Inflammatory macrophage treated with lipopolysaccharide for 1 hour (primary cell): ENCODE measurements at regions not wholly inside any gene's neighbourhood (a gene's known extent, or its start where the extent isn't known, plus 50 kb on each side); places are given as distances from the start of the nearest gene placed in this dataset.

Source experiments
- DNase-seq, 2 donors: peaks; one replicate each; pipeline ENCODE4 v3.0.0-alpha.2; 2020 to 2022

- no peak for DNase-seq
These were observed 72.3 kb upstream of the BOC start for GRCh38 chr3:113138839-113139743.

GRCh38 chr3:113140876-113141275 lies 70.5 kb upstream of the BOC start:
- DNase-seq: peak; percentile 9 to 13

GRCh38 chr3:113141543-113141942 lies 69.8 kb upstream of the BOC start:
- DNase-seq: no peak

GRCh38 chr3:113142476-113142875 lies 68.9 kb upstream of the BOC start:
- no peak for DNase-seq

DNA sequence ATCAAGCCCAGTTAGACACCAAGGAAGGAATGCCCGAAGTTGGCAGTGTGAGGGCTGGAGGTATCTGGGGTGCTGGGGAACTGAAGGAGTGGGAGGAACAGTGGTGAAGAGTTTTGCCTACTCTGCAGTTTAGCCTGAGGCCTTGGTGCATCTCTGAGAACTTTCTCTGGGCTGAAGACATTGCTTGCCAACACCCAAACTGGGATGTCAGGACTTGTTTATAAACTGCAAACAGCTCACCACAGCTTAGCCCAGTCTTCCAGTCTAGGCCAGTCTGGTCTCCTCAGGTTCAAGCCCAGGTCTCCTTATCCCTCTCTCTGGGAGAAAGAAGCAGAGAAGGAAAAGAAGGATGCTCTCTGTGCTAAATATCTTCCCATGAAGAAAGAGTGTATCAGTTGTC lies 68.0 kb upstream of the BOC start:
- DNase-seq: no peak

DNA sequence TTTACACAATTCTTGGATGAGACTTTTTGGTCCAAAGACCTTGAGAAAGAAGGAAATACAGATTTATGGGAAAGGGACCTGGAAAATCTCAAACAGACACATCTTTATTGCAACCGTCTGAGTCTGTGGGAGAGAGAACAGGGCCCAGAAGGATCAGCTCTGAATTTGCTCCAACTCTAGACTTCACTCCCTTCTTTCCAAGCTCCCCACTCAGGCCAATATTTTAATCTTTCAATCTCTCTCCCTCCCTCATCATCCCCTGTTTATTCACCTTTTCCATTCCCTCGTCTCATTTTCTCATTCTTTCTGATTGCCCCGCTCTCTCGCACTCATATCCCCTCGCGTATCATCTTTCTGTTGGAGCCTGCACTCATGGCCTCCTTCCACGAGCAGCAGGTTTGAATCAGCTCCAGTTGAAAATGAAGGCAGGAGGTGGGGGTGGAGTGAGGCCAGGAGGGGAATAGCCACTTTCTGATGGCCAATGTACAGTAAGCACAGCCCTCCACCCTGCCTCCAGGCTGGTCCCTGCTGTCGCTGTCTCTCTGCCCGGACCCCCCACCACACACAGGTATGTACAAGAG lies 63.6 kb upstream of the BOC start:
- no peak for DNase-seq

DNA sequence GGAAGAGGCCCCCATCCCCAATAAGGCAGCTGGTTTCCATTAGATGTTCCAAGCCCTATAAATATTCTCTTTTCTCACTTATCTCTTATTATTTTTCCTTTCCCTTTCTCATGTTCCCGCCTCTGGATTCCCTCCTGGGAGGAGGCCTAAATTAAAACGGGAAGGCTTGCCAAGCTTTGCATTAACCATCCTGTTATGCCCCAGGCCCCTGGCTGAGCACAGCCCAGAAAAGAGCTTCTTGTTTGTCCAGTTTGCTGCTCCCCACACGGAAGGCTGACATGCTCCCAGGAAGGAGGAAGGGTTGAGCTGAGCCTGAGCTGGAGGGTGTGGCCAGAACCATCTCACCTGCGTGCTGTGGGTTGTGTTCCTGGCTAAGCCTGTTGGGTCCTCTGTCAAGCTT lies 63.1 kb upstream of the BOC start:
- no peak for DNase-seq

DNA sequence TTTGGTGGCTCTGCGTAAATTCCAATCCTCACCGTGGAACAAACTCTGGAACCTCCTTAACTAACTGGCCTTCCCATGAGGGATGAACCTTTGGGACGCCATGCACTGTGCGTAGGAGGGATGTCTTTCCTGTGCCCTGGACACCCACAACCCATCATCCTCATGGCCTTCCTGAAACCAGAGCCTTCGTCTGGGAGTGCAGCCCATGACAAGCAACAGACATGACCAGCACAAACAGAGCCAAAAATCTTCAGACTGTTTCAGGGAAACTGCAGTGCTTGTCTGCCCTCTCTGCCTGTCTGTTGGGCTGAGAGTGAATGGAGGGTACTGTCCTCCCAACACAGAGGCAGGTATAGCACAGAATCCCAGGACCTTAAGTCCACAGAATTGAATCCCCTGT lies 61.1 kb upstream of the BOC start:
- no peak for DNase-seq

GRCh38 chr3:113151461-113152031 lies 59.8 kb upstream of the BOC start:
- no peak for DNase-seq

GRCh38 chr3:113152849-113153248 lies 58.5 kb upstream of the BOC start:
- DNase-seq: no peak

- no peak for DNase-seq
These were observed 57.8 kb upstream of the BOC start for GRCh38 chr3:113153499-113154107.

DNA sequence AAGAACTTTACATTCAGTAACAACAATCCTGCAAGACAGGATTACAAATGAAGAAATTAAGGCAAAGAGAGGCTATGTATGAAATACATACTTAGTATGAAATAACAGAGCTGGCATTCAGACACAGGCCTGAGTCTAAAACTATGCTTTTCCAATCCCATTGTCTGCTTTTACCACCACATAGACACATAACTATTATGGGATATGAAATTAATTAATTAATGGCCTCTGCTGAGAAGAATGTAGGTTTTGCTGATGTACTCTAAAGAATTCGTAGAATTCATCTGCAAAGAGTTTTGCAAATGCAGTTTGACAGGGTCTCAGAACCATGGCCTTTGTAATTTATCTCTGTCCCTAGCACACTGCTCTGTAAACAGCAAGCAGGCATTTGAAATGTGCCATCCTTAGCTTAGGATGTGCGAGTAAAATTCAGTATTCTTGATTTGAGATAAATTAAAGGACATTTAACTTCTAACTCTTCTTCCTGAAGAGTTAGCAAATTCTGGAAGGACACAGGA lies 54.5 kb upstream of the BOC start:
- no peak for DNase-seq

- DNase-seq: no peak
These were observed 53.8 kb upstream of the BOC start for GRCh38 chr3:113157408-113158030.

- no peak for DNase-seq
These were observed 53.2 kb upstream of the BOC start for GRCh38 chr3:113158171-113158570.
